Hepatocyte (in vitro differentiated cells): ENCODE measurements at regions not wholly inside any gene's neighbourhood (a gene's known extent, or its start where the extent isn't known, plus 50 kb on each side); places are given as distances from the start of the nearest gene placed in this dataset.

ENCODE experiments used
- EZH2 ChIP-seq: fragments of 200-600 bp; sonication (generic); IDR thresholded peaks from 2 replicates; pipeline ENCODE4 v1.6.1; 2016; ENCODE audit warnings: antibody characterized with exemption, mild to moderate bottlenecking, borderline replicate concordance
- EZH2phosphoT487 ChIP-seq: fragments of 200-600 bp; sonication (generic); IDR thresholded peaks from one replicate; pipeline ENCODE4 v1.6.1; 2018; ENCODE audit warnings: antibody characterized with exemption, mild to moderate bottlenecking, low read depth, moderate library complexity; ENCODE audit not compliant: unreplicated experiment, severe bottlenecking
- TF ChIP-seq, protein P1 (sequence below): fragments of 200-600 bp; sonication (generic); IDR thresholded peaks from 2 replicates; pipeline ENCODE4 v1.5.1; 2016; ENCODE audit warnings: antibody characterized with exemption, mild to moderate bottlenecking; ENCODE audit not compliant: poor library complexity

DNA sequence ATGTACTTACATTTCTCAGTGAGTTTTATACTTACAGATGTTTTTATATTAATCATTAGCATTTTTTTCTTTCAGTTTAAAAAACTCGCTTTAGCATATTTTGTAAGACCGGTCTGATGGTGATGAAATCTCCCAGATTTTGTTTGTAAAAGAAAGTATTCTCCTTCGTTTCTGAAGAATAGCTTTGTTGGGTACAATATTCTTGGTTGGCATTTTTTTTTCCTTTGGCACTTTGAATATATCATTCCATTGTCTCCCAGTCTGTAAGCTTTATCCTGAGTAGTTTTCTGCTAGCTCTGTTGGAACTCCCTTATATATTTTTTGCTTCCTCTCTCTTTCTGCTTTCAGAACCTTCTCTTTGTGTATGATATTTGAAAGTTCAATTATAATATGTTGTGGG lies 412.6 kb downstream of the RASEF start:
- TF ChIP-seq, protein P1, sequence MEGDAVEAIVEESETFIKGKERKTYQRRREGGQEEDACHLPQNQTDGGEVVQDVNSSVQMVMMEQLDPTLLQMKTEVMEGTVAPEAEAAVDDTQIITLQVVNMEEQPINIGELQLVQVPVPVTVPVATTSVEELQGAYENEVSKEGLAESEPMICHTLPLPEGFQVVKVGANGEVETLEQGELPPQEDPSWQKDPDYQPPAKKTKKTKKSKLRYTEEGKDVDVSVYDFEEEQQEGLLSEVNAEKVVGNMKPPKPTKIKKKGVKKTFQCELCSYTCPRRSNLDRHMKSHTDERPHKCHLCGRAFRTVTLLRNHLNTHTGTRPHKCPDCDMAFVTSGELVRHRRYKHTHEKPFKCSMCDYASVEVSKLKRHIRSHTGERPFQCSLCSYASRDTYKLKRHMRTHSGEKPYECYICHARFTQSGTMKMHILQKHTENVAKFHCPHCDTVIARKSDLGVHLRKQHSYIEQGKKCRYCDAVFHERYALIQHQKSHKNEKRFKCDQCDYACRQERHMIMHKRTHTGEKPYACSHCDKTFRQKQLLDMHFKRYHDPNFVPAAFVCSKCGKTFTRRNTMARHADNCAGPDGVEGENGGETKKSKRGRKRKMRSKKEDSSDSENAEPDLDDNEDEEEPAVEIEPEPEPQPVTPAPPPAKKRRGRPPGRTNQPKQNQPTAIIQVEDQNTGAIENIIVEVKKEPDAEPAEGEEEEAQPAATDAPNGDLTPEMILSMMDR: no peak
- TF ChIP-seq EZH2phosphoT487 (no peak), EZH2 (no peak)
